Tibial nerve (tissue), 4 donors: ENCODE measurements at regions not wholly inside any gene's neighbourhood (a gene's known extent, or its start where the extent isn't known, plus 50 kb on each side); places are given as distances from the start of the nearest gene placed in this dataset.

ENCODE experiments used
- CTCF ChIP-seq, 5 experiments: fragments of 200-600 bp in 3 of 5; fragments of 450-650 bp in 2 of 5; sonication (generic) in 3 of 5; IDR thresholded peaks; one replicate each; pipeline ENCODE4 v1.5.1; 2016 to 2019; ENCODE audit warnings: antibody characterized with exemption in 5 of 5, mild to moderate bottlenecking in 3 of 5, moderate library complexity in 2 of 5
- EP300 ChIP-seq, 2 donors: sonication (generic); formaldehyde crosslinking; IDR thresholded peaks; one replicate each; pipeline ENCODE4 v1.6.1; 2017; ENCODE audit warnings: antibody characterized with exemption in 2 of 2, mild to moderate bottlenecking in 1 of 2
- POLR2A ChIP-seq, 2 donors: fragments of 450-650 bp; IDR thresholded peaks; one replicate each; pipeline ENCODE4 v1.6.1; 2017; ENCODE audit warnings: antibody characterized with exemption in 2 of 2, mild to moderate bottlenecking in 2 of 2, moderate library complexity in 2 of 2

DNA sequence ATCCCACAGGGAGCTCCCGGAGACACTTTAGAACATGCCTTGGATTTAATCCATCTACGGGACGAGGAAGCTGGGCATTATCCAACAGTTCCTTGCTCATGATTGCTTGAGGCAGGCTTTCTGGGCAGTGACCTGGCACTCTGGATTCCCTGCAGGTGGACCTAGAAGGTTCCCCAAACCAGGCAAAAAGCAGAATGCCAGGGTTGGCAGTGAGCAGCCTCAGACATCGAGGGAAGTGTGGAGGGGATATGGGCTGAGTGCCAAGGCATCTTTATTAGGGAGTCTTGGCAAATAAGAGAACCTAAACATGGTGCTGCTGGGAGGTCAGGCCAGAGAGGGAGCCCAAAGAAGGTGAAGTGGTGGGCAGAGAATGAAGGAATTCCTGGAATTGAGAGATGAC lies 158.5 kb downstream of the CD83 start:
- TF ChIP-seq POLR2A (IDR thresholded peaks at IDR 0.05): no peak
- TF ChIP-seq CTCF (IDR thresholded peaks at IDR 0.05): no peak
- no peak for TF ChIP-seq EP300 (IDR thresholded peaks at IDR 0.05)
